ENCODE measurements at regions not wholly inside any gene's neighbourhood (a gene's known extent, or its start where the extent isn't known, plus 50 kb on each side); places are given as distances from the start of the nearest gene placed in this dataset.

GRCh38 chr3:157606011-157606851, 103.0 kb upstream of the VEPH1 start:
- no peaks in the 10 kb centered on the region for H3K9me3 ChIP-seq
- 48 to 52% methylated on average over 7 to 8 of the region's 11 CpGs for WGBS, 2 donors (ENCODE audit: low coverage in 1 of 2)
- no peak overlapping the region for H3K27ac ChIP-seq
- no peaks in the 10 kb centered on the region for H3K27me3 ChIP-seq
- H3K4me3 ChIP-seq, result no peak overlapping the region
- ATAC-seq, result peak; percentile 52
- TF ChIP-seq POLR2AphosphoS5 (IDR thresholded peaks at IDR 0.05) (no peak), EP300 (IDR thresholded peaks at IDR 0.05) (no peak), CTCF (IDR thresholded peaks at IDR 0.05) (peak; percentile 38 to 75 (median 52))
- no peaks in the 10 kb centered on the region for H3K36me3 ChIP-seq
- peaks cover 0 to 6% (median 0%) of the 10 kb centered on the region in 3 donors for H3K4me1 ChIP-seq

- Histone ChIP-seq H3K9me3 (no peaks in the 10 kb centered on the region), H3K27ac (no peak overlapping the region), H3K4me1 (peaks cover 0 to 6% (median 0%) of the 10 kb centered on the region in 3 donors), H3K4me3 (no peak overlapping the region), H3K36me3 (no peaks in the 10 kb centered on the region), H3K27me3 (no peaks in the 10 kb centered on the region)
- TF ChIP-seq EP300 (IDR thresholded peaks at IDR 0.05), result no peak
- TF ChIP-seq POLR2AphosphoS5 (IDR thresholded peaks at IDR 0.05), result no peak
- TF ChIP-seq CTCF (IDR thresholded peaks at IDR 0.05), result no peak
- no peak for TF ChIP-seq POLR2A (IDR thresholded peaks at IDR 0.05)
- no peak for ATAC-seq
- WGBS, 2 donors (ENCODE audit: low coverage in 1 of 2), result 76 to 81% methylated on average over 3 of the region's 3 CpGs
These were observed 102.1 kb upstream of the VEPH1 start for GRCh38 chr3:157605356-157605755.

- peaks cover 0 to 6% (median 0%) of the 10 kb centered on the region in 3 donors for H3K4me1 ChIP-seq
- TF ChIP-seq EP300 (IDR thresholded peaks at IDR 0.05) (no peak), CTCF (IDR thresholded peaks at IDR 0.05) (no peak)
- no peak for ATAC-seq
These were observed 99.2 kb upstream of the VEPH1 start for GRCh38 chr3:157602424-157602823.

GRCh38 chr3:157595259-157595658, 92.0 kb upstream of the VEPH1 start:
- Histone ChIP-seq H3K27ac (no peak overlapping the region), H3K4me1 (no peaks in the 10 kb centered on the region), H3K36me3 (no peaks in the 10 kb centered on the region), H3K4me3 (no peak overlapping the region), H3K9me3 (no peaks in the 10 kb centered on the region), H3K27me3 (peaks cover 12% of the 10 kb centered on the region)
- no peak for TF ChIP-seq EP300 (IDR thresholded peaks at IDR 0.05)
- TF ChIP-seq CTCF (IDR thresholded peaks at IDR 0.05), result no peak
- no peak for TF ChIP-seq POLR2AphosphoS5 (IDR thresholded peaks at IDR 0.05)
- TF ChIP-seq POLR2A (IDR thresholded peaks at IDR 0.05), result no peak
- 68 to 85% methylated on average over 5 of the region's 5 CpGs for WGBS, 2 donors (ENCODE audit: low coverage in 1 of 2)
- no peak for ATAC-seq

More at GRCh38 chr3:157602424-157602823, 99.2 kb upstream of the VEPH1 start:
- WGBS, 2 donors (ENCODE audit: low coverage in 1 of 2), result 43 to 67% methylated on average over 1 of the region's 1 CpG
- Histone ChIP-seq H3K9me3 (no peaks in the 10 kb centered on the region), H3K27ac (no peak overlapping the region), H3K36me3 (no peaks in the 10 kb centered on the region), H3K4me3 (no peak overlapping the region), H3K27me3 (no peaks in the 10 kb centered on the region)

GRCh38 chr3:157594413-157594812, 91.2 kb upstream of the VEPH1 start:
- no peak overlapping the region for H3K27ac ChIP-seq
- H3K9me3 ChIP-seq, result no peaks in the 10 kb centered on the region
- H3K4me1 ChIP-seq, result no peaks in the 10 kb centered on the region
- H3K36me3 ChIP-seq, result no peaks in the 10 kb centered on the region
- peaks cover 12% of the 10 kb centered on the region for H3K27me3 ChIP-seq
- ATAC-seq, result no peak
- no peak overlapping the region for H3K4me3 ChIP-seq
- TF ChIP-seq POLR2AphosphoS5 (IDR thresholded peaks at IDR 0.05), result no peak
- no peak for TF ChIP-seq POLR2A (IDR thresholded peaks at IDR 0.05)
- no peak for TF ChIP-seq EP300 (IDR thresholded peaks at IDR 0.05)
- TF ChIP-seq CTCF (IDR thresholded peaks at IDR 0.05), result no peak
- 48 to 50% methylated on average over 2 to 3 of the region's 4 CpGs for WGBS, 2 donors (ENCODE audit: low coverage in 1 of 2)

All from gastroesophageal sphincter (tissue), 4 donors.